ENCODE measurements at regions not wholly inside any gene's neighbourhood (a gene's known extent, or its start where the extent isn't known, plus 50 kb on each side); places are given as distances from the start of the nearest gene placed in this dataset.

- no peak for TF ChIP-seq ZNF518A (tag by site-specific recombination; conservative IDR thresholded peaks at IDR 0.05; ENCODE audit: low read depth)
- no peak for TF ChIP-seq GLI4 (tag by site-specific recombination; IDR thresholded peaks at IDR 0.05)
- TF ChIP-seq KLF8 (tag by site-specific recombination; IDR thresholded peaks at IDR 0.05), result no peak
- TF ChIP-seq ZNF169 (tag by site-specific recombination; IDR thresholded peaks at IDR 0.05), result no peak
- no peak for TF ChIP-seq KLF7 (tag by site-specific recombination; IDR thresholded peaks at IDR 0.05; ENCODE audit: borderline replicate concordance)
- no peak for TF ChIP-seq AEBP2 (tag by site-specific recombination; IDR thresholded peaks at IDR 0.05; ENCODE audit: borderline replicate concordance)
- TF ChIP-seq ZFP37 (tag by site-specific recombination; IDR thresholded peaks at IDR 0.05), result no peak
Measured at GRCh38 chr13:28579736-28580135, 79.2 kb upstream of the POMP start (continued).

GRCh38 chr13:28579322-28579721, 79.6 kb upstream of the POMP start:
- Histone ChIP-seq H3K36me3 (ENCODE audit: control insufficient read depth in 2 of 2, insufficient read depth in 1 of 2, low read length in 2 of 2) (no peaks in the 10 kb centered on the region), H3K4me1 (ENCODE audit: control insufficient read depth, insufficient read depth, low read length) (peaks cover 7% of the 10 kb centered on the region), H3K9me3 (ENCODE audit: control insufficient read depth, insufficient read depth, low read depth, low read length) (no peaks in the 10 kb centered on the region), H3K27ac (ENCODE audit: extremely low read depth, low read depth, low read length) (no peak overlapping the region), H3K4me3 (ENCODE audit: low read depth, low read length) (no peak overlapping the region)
- TF ChIP-seq PRDM2 (tag by site-specific recombination; IDR thresholded peaks at IDR 0.05; ENCODE audit: borderline replicate concordance) (no peak), ZNF654 (tag by site-specific recombination; IDR thresholded peaks at IDR 0.05; ENCODE audit: low read depth) (no peak), ZNF560 (tag by site-specific recombination; IDR thresholded peaks at IDR 0.05; ENCODE audit: borderline replicate concordance) (no peak), REPIN1 (tag by site-specific recombination; IDR thresholded peaks at IDR 0.05; ENCODE audit: low read depth) (no peak), KLF7 (tag by site-specific recombination; IDR thresholded peaks at IDR 0.05; ENCODE audit: borderline replicate concordance) (no peak), ZFP37 (tag by site-specific recombination; IDR thresholded peaks at IDR 0.05) (no peak), PRDM4 (tag by site-specific recombination; IDR thresholded peaks at IDR 0.05) (no peak), GFI1B (tag by site-specific recombination; IDR thresholded peaks at IDR 0.05) (no peak), ZNF626 (tag by site-specific recombination; IDR thresholded peaks at IDR 0.05) (no peak), SP2 (tag by site-specific recombination; IDR thresholded peaks at IDR 0.05) (no peak), ZNF394 (tag by site-specific recombination; IDR thresholded peaks at IDR 0.05; ENCODE audit: borderline replicate concordance) (no peak), ZNF416 (tag by site-specific recombination; IDR thresholded peaks at IDR 0.05) (no peak), ZNF157 (tag by site-specific recombination; IDR thresholded peaks at IDR 0.05) (no peak), ZNF548 (tag by site-specific recombination; IDR thresholded peaks at IDR 0.05) (no peak)
- ChIA-PET CTCF (no interaction called here), POLR2A (no interaction called here)

Data from HEK293 (cell line).